T-helper 17 cell (primary cell): ENCODE measurements at regions not wholly inside any gene's neighbourhood (a gene's known extent, or its start where the extent isn't known, plus 50 kb on each side); places are given as distances from the start of the nearest gene placed in this dataset.

Experiments
- ATAC-seq: fragments of 150-1000 bp; cut with Tn5 transposase; 2 replicates; pipeline ENCODE4 v1.10.0; 2021; ENCODE audit warnings: mild to moderate bottlenecking, moderate library complexity
- DNase-seq, 3 donors: peaks; one replicate each; pipeline versions ENCODE4 v3.0.0 to v3.0.0-alpha.2; 2020 to 2021
- H3K9me3 ChIP-seq: one replicate; pipeline ENCODE4 v1.7.0; 2013; ENCODE audit warnings: low read length, mild to moderate bottlenecking; ENCODE audit not compliant: control insufficient read depth, poor library complexity, severe bottlenecking
- H3K27ac Mint-ChIP-seq: one replicate; pipeline ENCODE4 v1.8.0; 2022; ENCODE audit warnings: mild to moderate bottlenecking, moderate library complexity, mixed read lengths
- H3K27me3 Mint-ChIP-seq: one replicate; pipeline ENCODE4 v1.8.0; 2022; ENCODE audit warnings: mixed read lengths
- H3K36me3 Mint-ChIP-seq: one replicate; pipeline ENCODE4 v1.8.0; 2022; ENCODE audit warnings: low read depth, mixed read lengths
- H3K4me1 Mint-ChIP-seq: one replicate; pipeline ENCODE4 v1.8.0; 2022; ENCODE audit warnings: mild to moderate bottlenecking, mixed read lengths
- H3K4me3 Mint-ChIP-seq: one replicate; pipeline ENCODE4 v1.8.0; 2022; ENCODE audit warnings: mild to moderate bottlenecking, moderate library complexity, mixed read lengths

GRCh38 chr4:79650217-79650616 is 242.2 kb upstream of the GK2 start:
- H3K4me1 Mint-ChIP-seq: peaks cover 3% of the 10 kb centered on the region
- no peak overlapping the region for H3K27ac Mint-ChIP-seq
- no peak overlapping the region for H3K4me3 Mint-ChIP-seq
- ATAC-seq (no peak), DNase-seq (no peak)
- H3K9me3 ChIP-seq: no peaks in the 10 kb centered on the region
- peaks cover 5% of the 10 kb centered on the region for H3K27me3 Mint-ChIP-seq
- H3K36me3 Mint-ChIP-seq: no peaks in the 10 kb centered on the region

- peaks cover 12% of the 10 kb centered on the region for H3K27me3 Mint-ChIP-seq
- no peaks in the 10 kb centered on the region for H3K9me3 ChIP-seq
- no peak for DNase-seq
- H3K4me1 Mint-ChIP-seq: peaks cover 3% of the 10 kb centered on the region
- H3K27ac Mint-ChIP-seq: no peak overlapping the region
- ATAC-seq: no peak
- H3K4me3 Mint-ChIP-seq: no peak overlapping the region
- H3K36me3 Mint-ChIP-seq: no peaks in the 10 kb centered on the region
These were observed 237.9 kb upstream of the GK2 start for GRCh38 chr4:79645942-79646341.

GRCh38 chr4:79638735-79639134 is 230.7 kb upstream of the GK2 start:
- Mint-ChIP-seq H3K27ac (no peak overlapping the region), H3K27me3 (peaks cover 11% of the 10 kb centered on the region), H3K4me1 (no peaks in the 10 kb centered on the region), H3K4me3 (no peak overlapping the region), H3K36me3 (no peaks in the 10 kb centered on the region)
- no peaks in the 10 kb centered on the region for H3K9me3 ChIP-seq
- DNase-seq (no peak), ATAC-seq (no peak)

DNA sequence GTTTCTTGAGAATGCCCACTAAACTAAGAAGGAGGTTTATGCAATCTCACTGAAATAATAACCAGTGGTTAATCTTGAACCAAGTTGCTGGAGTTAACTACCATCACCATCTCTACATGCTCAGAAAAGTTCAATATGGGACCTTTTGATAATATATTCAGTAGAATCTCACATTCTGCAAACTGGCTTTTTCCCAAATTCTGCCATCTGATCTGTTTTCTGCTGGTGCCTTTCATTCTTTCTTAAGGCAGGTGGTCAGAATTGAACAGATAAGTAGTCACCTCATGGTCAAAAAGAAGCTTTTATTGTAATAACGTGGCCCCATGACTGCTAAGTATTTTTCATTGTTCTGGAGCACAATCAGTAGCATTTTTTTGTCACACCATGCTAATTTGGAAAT is 229.0 kb upstream of the GK2 start:
- H3K27ac Mint-ChIP-seq: no peak overlapping the region
- H3K36me3 Mint-ChIP-seq: no peaks in the 10 kb centered on the region
- H3K9me3 ChIP-seq: no peaks in the 10 kb centered on the region
- H3K27me3 Mint-ChIP-seq: peaks cover 11% of the 10 kb centered on the region
- ATAC-seq: no peak
- no peak for DNase-seq
- H3K4me1 Mint-ChIP-seq: no peaks in the 10 kb centered on the region
- no peak overlapping the region for H3K4me3 Mint-ChIP-seq

- no peak overlapping the region for H3K4me3 Mint-ChIP-seq
- H3K27me3 Mint-ChIP-seq: peaks cover 4% of the 10 kb centered on the region
- DNase-seq: no peak
- H3K4me1 Mint-ChIP-seq: peaks cover 4% of the 10 kb centered on the region
- no peak overlapping the region for H3K27ac Mint-ChIP-seq
- H3K36me3 Mint-ChIP-seq: no peaks in the 10 kb centered on the region
- no peak for ATAC-seq
- H3K9me3 ChIP-seq: no peaks in the 10 kb centered on the region
These were observed 226.1 kb upstream of the GK2 start for GRCh38 chr4:79634111-79634510.

- peaks cover 4% of the 10 kb centered on the region for H3K4me1 Mint-ChIP-seq
These were observed 224.1 kb upstream of the GK2 start for GRCh38 chr4:79632114-79632513.

DNA sequence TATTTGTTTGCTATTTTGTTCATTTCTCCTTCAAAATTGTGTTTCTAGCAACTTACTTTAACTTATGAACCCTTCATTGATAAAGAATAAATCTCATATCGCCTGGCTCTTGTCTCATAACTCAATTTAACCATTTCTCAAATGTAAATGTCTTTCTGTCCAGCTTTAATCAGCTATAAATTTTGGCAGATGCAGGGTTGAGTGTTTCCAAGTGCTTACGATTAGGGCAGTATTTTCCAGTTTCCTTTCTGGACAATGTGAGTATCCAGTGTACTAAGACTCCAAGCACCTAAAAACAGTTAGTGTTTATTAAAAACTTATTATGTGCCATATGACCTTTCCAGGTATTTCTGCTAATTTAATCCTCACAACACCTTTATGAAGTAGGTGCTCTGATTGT is 218.6 kb upstream of the GK2 start:
- no peak overlapping the region for H3K27ac Mint-ChIP-seq
- DNase-seq (no peak), ATAC-seq (no peak)
- H3K4me3 Mint-ChIP-seq: no peak overlapping the region
- peaks cover 4% of the 10 kb centered on the region for H3K4me1 Mint-ChIP-seq
- no peaks in the 10 kb centered on the region for H3K9me3 ChIP-seq
- no peaks in the 10 kb centered on the region for H3K36me3 Mint-ChIP-seq
- H3K27me3 Mint-ChIP-seq: peaks cover 14% of the 10 kb centered on the region

More at GRCh38 chr4:79632114-79632513, 224.1 kb upstream of the GK2 start:
- no peak for DNase-seq
- Mint-ChIP-seq H3K27ac (no peak overlapping the region), H3K36me3 (no peaks in the 10 kb centered on the region), H3K27me3 (peaks cover 4% of the 10 kb centered on the region), H3K4me3 (no peak overlapping the region)
- no peaks in the 10 kb centered on the region for H3K9me3 ChIP-seq
- ATAC-seq: no peak

DNA sequence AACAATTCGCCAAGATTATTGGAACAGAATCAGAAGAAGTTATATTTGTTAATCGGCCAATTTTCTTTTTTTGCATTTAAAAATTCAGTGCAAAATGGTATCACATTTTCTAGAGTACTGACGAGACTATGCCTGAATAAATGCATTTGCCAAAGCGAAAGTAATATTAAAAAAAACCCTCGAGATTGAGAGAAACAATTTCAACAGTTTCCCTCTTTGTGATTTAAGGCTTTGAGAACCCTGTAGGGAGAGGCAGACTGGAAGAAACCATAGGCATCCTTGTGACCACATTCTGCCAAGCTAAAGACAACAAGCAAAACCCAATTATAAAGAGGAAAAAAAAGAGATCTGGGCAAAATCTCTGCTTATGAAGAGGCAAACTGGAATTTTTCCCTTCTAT is 218.1 kb upstream of the GK2 start:
- no peak overlapping the region for H3K4me3 Mint-ChIP-seq
- DNase-seq: no peak
- H3K4me1 Mint-ChIP-seq: peaks cover 2% of the 10 kb centered on the region
- H3K27ac Mint-ChIP-seq: no peak overlapping the region
- no peak for ATAC-seq
- H3K27me3 Mint-ChIP-seq: peaks cover 14% of the 10 kb centered on the region
- no peaks in the 10 kb centered on the region for H3K9me3 ChIP-seq
- H3K36me3 Mint-ChIP-seq: no peaks in the 10 kb centered on the region

DNA sequence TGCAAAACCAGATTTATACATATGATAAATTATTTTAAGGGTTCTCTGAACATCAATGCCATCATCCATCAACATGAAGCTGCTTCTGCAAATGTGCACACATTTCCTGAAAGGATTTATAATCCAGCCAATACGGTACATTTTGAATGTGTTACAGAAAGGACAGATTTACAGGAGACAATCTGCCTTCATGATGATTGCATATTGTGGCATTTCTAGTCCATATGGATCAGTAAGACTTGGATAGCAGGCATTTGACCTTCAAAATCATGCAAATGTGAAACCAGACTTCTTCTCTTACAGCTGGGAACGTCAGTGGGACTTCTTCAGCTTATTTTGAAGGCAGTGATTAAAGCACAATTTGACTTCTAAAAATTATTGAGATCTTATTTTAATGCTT is 217.3 kb upstream of the GK2 start:
- Mint-ChIP-seq H3K4me1 (peaks cover 2% of the 10 kb centered on the region), H3K36me3 (no peaks in the 10 kb centered on the region), H3K27ac (no peak overlapping the region), H3K4me3 (no peak overlapping the region), H3K27me3 (peaks cover 14% of the 10 kb centered on the region)
- ATAC-seq (no peak), DNase-seq (no peak)
- no peaks in the 10 kb centered on the region for H3K9me3 ChIP-seq

DNA sequence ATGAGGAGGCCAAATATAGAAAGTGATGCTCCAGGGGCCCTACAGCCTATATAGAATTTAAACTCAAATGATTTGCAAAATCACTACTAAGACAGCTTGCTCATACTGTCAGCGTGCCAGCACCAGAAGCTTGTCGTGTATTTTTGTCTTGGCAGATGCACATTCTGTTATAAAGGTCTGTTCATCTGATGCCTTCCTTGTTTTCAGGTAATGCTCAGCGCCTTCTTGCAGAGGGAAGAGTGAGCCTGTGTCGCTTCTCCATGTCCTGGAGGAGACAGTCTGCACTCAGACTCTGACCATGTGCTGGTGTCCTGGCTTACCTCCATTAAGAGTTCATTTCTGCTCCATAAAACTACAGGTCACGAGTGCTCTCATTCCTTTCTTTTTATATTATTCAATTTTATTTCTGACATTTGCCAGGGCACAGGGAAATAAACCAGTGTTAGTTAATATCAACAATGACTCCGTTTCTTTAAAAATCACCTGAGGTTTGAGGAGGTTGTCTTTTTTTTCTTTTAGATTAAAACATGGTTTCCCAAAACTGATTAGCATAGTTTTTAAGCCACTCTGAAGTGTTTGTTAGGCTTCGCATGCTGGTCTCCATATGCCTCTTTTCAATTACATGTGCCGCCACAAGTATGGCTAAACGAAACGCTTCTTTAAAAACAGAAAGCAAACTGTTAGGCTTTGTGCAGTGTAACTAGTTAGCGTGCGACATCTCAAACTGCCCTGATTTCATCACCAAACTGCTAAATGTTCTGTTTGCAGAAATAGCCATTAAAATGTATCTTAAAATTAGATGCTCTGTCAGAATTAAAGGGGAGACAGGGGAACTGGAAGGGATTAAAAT is 215.2 kb upstream of the GK2 start:
- H3K27ac Mint-ChIP-seq: no peak overlapping the region
- no peaks in the 10 kb centered on the region for H3K9me3 ChIP-seq
- H3K4me3 Mint-ChIP-seq: no peak overlapping the region
- peaks cover 14% of the 10 kb centered on the region for H3K27me3 Mint-ChIP-seq
- ATAC-seq: no peak
- peaks cover 2% of the 10 kb centered on the region for H3K4me1 Mint-ChIP-seq
- DNase-seq: no peak
- no peaks in the 10 kb centered on the region for H3K36me3 Mint-ChIP-seq

DNA sequence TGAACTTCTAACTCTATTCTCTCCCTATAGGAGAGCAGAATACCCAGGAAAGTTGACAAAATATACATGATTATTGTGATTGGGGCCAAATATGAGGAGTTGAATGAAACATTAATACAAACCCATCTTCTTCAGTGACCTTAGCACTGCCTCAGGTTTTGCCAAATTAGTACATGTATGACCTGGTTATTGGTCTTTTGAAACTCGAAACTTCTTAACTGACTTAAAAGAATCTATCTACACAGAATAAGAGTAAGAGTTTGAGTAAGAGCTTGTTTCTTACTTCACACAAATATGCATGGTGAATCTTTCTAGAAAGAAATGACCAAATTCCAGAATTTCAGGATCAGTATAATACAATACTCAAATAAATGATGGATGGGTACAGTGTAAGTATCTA is 213.0 kb upstream of the GK2 start:
- H3K27ac Mint-ChIP-seq: no peak overlapping the region
- ATAC-seq: no peak

DNA sequence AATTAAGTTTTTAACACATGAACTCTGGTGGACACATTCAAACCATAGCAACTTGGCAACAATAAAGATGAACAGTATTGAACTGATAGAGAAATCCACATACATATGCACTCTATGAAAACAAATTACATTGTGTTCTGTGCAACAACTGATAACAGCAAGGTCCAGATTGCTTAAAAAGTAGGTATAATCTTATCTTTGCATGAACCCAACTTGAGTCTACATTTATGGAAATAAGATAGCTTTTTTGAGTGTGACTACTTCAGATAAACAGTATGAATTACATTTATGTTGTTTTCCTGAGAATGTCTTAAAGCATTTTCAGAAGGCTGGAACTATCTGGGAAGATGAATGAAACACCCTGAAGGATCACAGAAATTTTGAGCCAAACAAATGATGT is 212.6 kb upstream of the GK2 start:
- Mint-ChIP-seq H3K4me1 (peaks cover under 1% of the 10 kb centered on the region), H3K27me3 (peaks cover 16% of the 10 kb centered on the region), H3K36me3 (no peaks in the 10 kb centered on the region), H3K27ac (no peak overlapping the region), H3K4me3 (no peak overlapping the region)
- ATAC-seq (no peak), DNase-seq (no peak)
- H3K9me3 ChIP-seq: no peaks in the 10 kb centered on the region

More for the DNA sequence above, 213.0 kb upstream of the GK2 start:
- Mint-ChIP-seq H3K36me3 (no peaks in the 10 kb centered on the region), H3K4me1 (peaks cover 2% of the 10 kb centered on the region), H3K27me3 (peaks cover 14% of the 10 kb centered on the region), H3K4me3 (no peak overlapping the region)
- DNase-seq: no peak
- H3K9me3 ChIP-seq: no peaks in the 10 kb centered on the region

- no peak for DNase-seq
- no peaks in the 10 kb centered on the region for H3K9me3 ChIP-seq
- Mint-ChIP-seq H3K36me3 (no peaks in the 10 kb centered on the region), H3K27me3 (peaks cover 30% of the 10 kb centered on the region), H3K4me3 (no peak overlapping the region), H3K27ac (no peak overlapping the region), H3K4me1 (no peaks in the 10 kb centered on the region)
- no peak for ATAC-seq
These were observed 205.4 kb upstream of the GK2 start for GRCh38 chr4:79613269-79613935.

GRCh38 chr4:79611026-79611425 is 203.0 kb upstream of the GK2 start:
- H3K36me3 Mint-ChIP-seq: no peaks in the 10 kb centered on the region
- no peak overlapping the region for H3K4me3 Mint-ChIP-seq
- no peaks in the 10 kb centered on the region for H3K9me3 ChIP-seq
- H3K27ac Mint-ChIP-seq: no peak overlapping the region
- H3K27me3 Mint-ChIP-seq: peaks cover 30% of the 10 kb centered on the region
- no peaks in the 10 kb centered on the region for H3K4me1 Mint-ChIP-seq
- DNase-seq (no peak), ATAC-seq (no peak)
